Trophoblast cell (in vitro differentiated cells and primary cell): ENCODE measurements at regions not wholly inside any gene's neighbourhood (a gene's known extent, or its start where the extent isn't known, plus 50 kb on each side); places are given as distances from the start of the nearest gene placed in this dataset.
A peak's percentile ranks its signal among the peaks of the same experiment; 100 is the strongest.

Experiments used
- DNase-seq, 2 donors: peaks; one replicate each; pipeline ENCODE4 v3.0.0-alpha.2; 2016
- H2AFZ ChIP-seq: 2 replicates; pipeline ENCODE4 v1.6.1; 2013; ENCODE audit warnings: low read length, moderate library complexity, mild to moderate bottlenecking; ENCODE audit not compliant: insufficient read depth, poor library complexity
- H2AK5ac ChIP-seq: 2 replicates; pipeline ENCODE4 v1.6.1; 2013; ENCODE audit warnings: mild to moderate bottlenecking, low read length
- H2BK120ac ChIP-seq: 2 replicates; pipeline ENCODE4 v1.6.1; 2013; ENCODE audit warnings: low read length, mild to moderate bottlenecking, moderate library complexity; ENCODE audit not compliant: insufficient read depth, poor library complexity
- H2BK12ac ChIP-seq: 2 replicates; pipeline ENCODE4 v1.6.1; 2013; ENCODE audit warnings: mild to moderate bottlenecking, low read length, moderate library complexity
- H2BK5ac ChIP-seq: 2 replicates; pipeline ENCODE4 v1.6.1; 2013; ENCODE audit warnings: low read length, low read depth, moderate library complexity, mild to moderate bottlenecking; ENCODE audit not compliant: poor library complexity
- H3K14ac ChIP-seq: 2 replicates; pipeline ENCODE4 v1.6.1; 2013; ENCODE audit warnings: mild to moderate bottlenecking, low read length
- H3K18ac ChIP-seq: 2 replicates; pipeline ENCODE4 v1.6.1; 2013; ENCODE audit warnings: mild to moderate bottlenecking, low read length
- H3K23ac ChIP-seq: 2 replicates; pipeline ENCODE4 v1.6.1; 2013; ENCODE audit warnings: low read length
- H3K27ac ChIP-seq: 2 replicates; pipeline ENCODE4 v1.5.1; 2013; ENCODE audit warnings: low read depth, mild to moderate bottlenecking, inconsistent platforms, low read length, moderate library complexity
- H3K27me3 ChIP-seq: 2 replicates; pipeline ENCODE4 v1.6.1; 2013; ENCODE audit warnings: inconsistent platforms, mild to moderate bottlenecking, low read length, moderate library complexity; ENCODE audit not compliant: insufficient read depth
- H3K36me3 ChIP-seq, 2 experiments: 1 replicate in 1 of 2; 2 replicates in 1 of 2; pipeline ENCODE4 v1.6.1; 2013; ENCODE audit warnings: low read length in 2 of 2, mild to moderate bottlenecking in 2 of 2, moderate library complexity in 1 of 2; ENCODE audit not compliant: insufficient read depth in 2 of 2, control insufficient read depth in 1 of 2
- H3K4ac ChIP-seq: 2 replicates; pipeline ENCODE4 v1.6.1; 2013; ENCODE audit warnings: low read depth, mild to moderate bottlenecking, low read length, moderate library complexity
- H3K4me1 ChIP-seq, 2 experiments: 1 replicate in 1 of 2; 2 replicates in 1 of 2; pipeline ENCODE4 v1.6.1; 2013; ENCODE audit warnings: low read length in 2 of 2, mild to moderate bottlenecking in 2 of 2, moderate library complexity in 1 of 2; ENCODE audit not compliant: insufficient read depth in 2 of 2, control insufficient read depth in 1 of 2
- H3K4me2 ChIP-seq: 2 replicates; pipeline ENCODE4 v1.6.1; 2013; ENCODE audit warnings: inconsistent platforms, mild to moderate bottlenecking, low read length, moderate library complexity
- H3K4me3 ChIP-seq: 2 replicates; pipeline ENCODE4 v1.5.1; 2013; ENCODE audit warnings: mild to moderate bottlenecking, low read depth, low read length, inconsistent platforms
- H3K79me1 ChIP-seq: one replicate; pipeline ENCODE4 v1.6.1; 2013; ENCODE audit warnings: low read length
- H3K79me2 ChIP-seq: 2 replicates; pipeline ENCODE4 v1.6.1; 2013; ENCODE audit warnings: low read length, mild to moderate bottlenecking; ENCODE audit not compliant: control insufficient read depth, insufficient read depth, poor library complexity
- H3K9ac ChIP-seq: 2 replicates; pipeline ENCODE4 v1.6.1; 2013; ENCODE audit warnings: mild to moderate bottlenecking, low read length
- H3K9me3 ChIP-seq: 2 replicates; pipeline ENCODE4 v1.6.1; 2013; ENCODE audit warnings: low read depth, mild to moderate bottlenecking, control low read depth, inconsistent platforms, low read length; ENCODE audit not compliant: insufficient read depth
- H4K12ac ChIP-seq: 2 replicates; pipeline ENCODE4 v1.6.1; 2013; ENCODE audit warnings: low read depth, mild to moderate bottlenecking, low read length, moderate library complexity
- H4K8ac ChIP-seq: 2 replicates; pipeline ENCODE4 v1.6.1; 2013; ENCODE audit warnings: low read depth, mild to moderate bottlenecking, low read length, moderate library complexity
- H4K91ac ChIP-seq: one replicate; pipeline ENCODE4 v1.6.1; 2013; ENCODE audit warnings: low read depth, mild to moderate bottlenecking, low read length, moderate library complexity
- WGBS: extraction: QIAGEN DNeasy Blood & Tissue Kit; methylation state at CpG from one replicate; pipeline ENCODE4 v1.1.7; 2013; ENCODE audit warnings: missing lambda C conversion rate; ENCODE audit not compliant: insufficient read length, insufficient coverage; ENCODE audit errors: extremely low coverage; 5-methylcytosine and 5-hydroxymethylcytosine counted together

DNA sequence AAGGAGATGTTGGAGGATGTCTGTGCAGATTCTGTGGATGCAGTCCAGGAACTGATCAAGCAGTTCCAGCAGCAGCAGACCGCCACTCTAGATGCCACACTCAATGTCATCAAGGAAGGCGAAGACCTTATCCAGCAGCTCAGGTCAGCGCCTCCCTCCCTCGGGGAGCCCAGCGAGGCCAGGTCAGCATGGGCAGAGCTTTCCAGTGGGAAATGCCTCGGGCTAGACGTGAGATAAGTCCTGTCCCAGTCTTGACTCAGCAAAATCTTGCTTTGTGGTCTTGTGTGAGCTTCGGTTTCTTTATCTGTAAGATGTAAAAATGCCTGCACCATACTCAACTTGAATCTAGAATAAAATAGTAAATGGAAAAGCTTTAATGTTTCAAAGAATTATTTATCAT lies 335.1 kb upstream of the UMPS start:
- Histone ChIP-seq H3K27me3 (no peaks in the 10 kb centered on the region), H2BK5ac (no peak overlapping the region), H3K9ac (no peak overlapping the region), H4K8ac (no peak overlapping the region), H3K4me3 (no peak overlapping the region), H3K4me2 (no peak overlapping the region), H4K12ac (no peak overlapping the region), H3K4me1 (peaks cover 5 to 8% of the 10 kb centered on the region in 2 experiments), H3K9me3 (no peaks in the 10 kb centered on the region), H2BK120ac (no peak overlapping the region), H2AFZ (no peak overlapping the region), H3K27ac (no peak overlapping the region), H3K23ac (no peak overlapping the region), H2AK5ac (no peak overlapping the region), H3K79me2 (no peaks in the 10 kb centered on the region), H3K79me1 (peaks cover 2% of the 10 kb centered on the region), H3K36me3 (peaks cover 3 to 7% of the 10 kb centered on the region in 2 experiments), H3K14ac (no peak overlapping the region), H4K91ac (no peak overlapping the region), H3K4ac (no peak overlapping the region), H3K18ac (peak overlapping the region; percentile 1), H2BK12ac (no peak overlapping the region)
- no CpG with 5 or more reads among the region's 8 CpGs for WGBS
- DNase-seq: no peak

DNA sequence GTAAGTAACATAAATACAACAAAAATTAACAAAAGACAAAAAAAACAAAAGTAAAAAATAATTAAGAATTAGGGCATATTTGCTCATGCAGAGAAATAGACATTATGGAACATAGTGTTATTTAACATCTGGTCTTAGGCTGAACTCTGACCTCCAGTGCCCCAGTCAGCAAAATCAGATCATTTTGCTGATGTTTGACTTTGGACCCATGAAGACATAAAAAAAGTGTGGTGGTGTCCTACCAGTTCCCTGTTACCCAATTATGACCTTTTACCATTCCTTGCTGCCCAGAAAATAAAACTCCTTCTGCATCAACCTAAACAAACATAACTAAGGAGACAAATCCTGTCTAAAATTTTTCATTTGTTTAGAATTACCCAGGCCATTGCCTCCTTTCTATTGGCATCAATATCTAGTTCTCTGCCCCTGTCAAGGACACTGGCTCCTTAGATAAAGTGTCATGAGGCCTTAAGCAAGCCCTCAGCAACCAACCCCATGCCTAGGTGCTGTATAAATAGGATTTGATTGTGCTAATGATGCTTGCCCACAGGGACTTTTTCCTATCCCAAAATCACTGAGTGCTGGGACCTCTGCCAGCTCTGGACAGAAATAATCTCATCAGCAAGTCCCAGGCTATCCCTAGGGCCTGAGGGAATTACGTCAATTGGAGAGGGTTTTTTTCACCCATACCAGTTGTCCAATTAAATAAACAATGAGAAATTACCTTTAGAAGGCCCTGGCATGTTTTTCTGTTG lies 334.5 kb upstream of the UMPS start:
- Histone ChIP-seq H2AFZ (no peak overlapping the region), H3K14ac (no peak overlapping the region), H2BK120ac (no peak overlapping the region), H3K4ac (no peak overlapping the region), H3K36me3 (peaks cover 3 to 7% of the 10 kb centered on the region in 2 experiments), H3K9me3 (no peaks in the 10 kb centered on the region), H2BK12ac (no peak overlapping the region), H3K79me2 (no peaks in the 10 kb centered on the region), H2BK5ac (no peak overlapping the region), H3K4me1 (peaks cover 5 to 8% of the 10 kb centered on the region in 2 experiments), H4K12ac (no peak overlapping the region), H3K18ac (no peak overlapping the region), H2AK5ac (no peak overlapping the region), H3K27ac (no peak overlapping the region), H3K4me3 (no peak overlapping the region), H3K4me2 (no peak overlapping the region), H3K27me3 (no peaks in the 10 kb centered on the region), H4K8ac (no peak overlapping the region), H3K79me1 (peaks cover 2% of the 10 kb centered on the region), H3K9ac (no peak overlapping the region), H4K91ac (no peak overlapping the region), H3K23ac (no peak overlapping the region)
- WGBS: no CpG with 5 or more reads among the region's 1 CpG
- DNase-seq: no peak

DNA sequence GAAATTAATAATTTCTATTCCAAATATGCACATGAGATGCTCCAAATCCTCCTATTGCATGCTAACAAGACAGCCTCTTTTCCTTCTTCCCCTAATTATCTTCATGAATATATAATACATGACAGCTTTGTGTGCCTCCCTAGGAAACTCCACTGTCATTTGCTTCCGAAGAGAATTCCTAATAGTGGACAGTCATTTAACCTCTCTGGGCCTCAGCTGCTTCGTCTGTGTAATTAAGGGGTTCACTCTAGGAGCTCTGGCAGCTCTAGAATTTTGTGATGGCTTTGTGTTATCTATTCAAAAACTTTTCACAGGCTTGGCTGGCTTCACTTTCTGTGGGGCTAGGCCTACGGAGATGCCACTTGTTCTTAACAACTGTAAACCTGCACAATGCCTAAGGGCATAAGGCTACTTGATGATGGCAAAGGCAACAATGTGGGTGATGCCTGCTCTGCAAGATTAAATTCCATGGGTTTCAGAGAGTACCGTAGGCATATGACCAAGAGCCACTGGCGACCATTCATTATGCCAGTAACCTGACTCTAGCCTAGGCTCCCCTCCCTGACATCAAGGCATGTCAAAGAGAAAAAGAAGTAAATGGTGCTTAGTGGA lies 333.8 kb upstream of the UMPS start:
- H2AFZ ChIP-seq: no peak overlapping the region
- no peaks in the 10 kb centered on the region for H3K27me3 ChIP-seq
- no peak overlapping the region for H4K91ac ChIP-seq
- H3K27ac ChIP-seq: no peak overlapping the region
- no peak overlapping the region for H4K8ac ChIP-seq
- H4K12ac ChIP-seq: no peak overlapping the region
- no peak for DNase-seq
- H3K36me3 ChIP-seq: peaks cover 3 to 7% of the 10 kb centered on the region in 2 experiments
- no peak overlapping the region for H3K23ac ChIP-seq
- no peak overlapping the region for H3K9ac ChIP-seq
- no peak overlapping the region for H3K4me2 ChIP-seq
- no peak overlapping the region for H3K14ac ChIP-seq
- no peak overlapping the region for H3K4me3 ChIP-seq
- H3K79me2 ChIP-seq: no peaks in the 10 kb centered on the region
- H2AK5ac ChIP-seq: no peak overlapping the region
- peaks cover 2% of the 10 kb centered on the region for H3K79me1 ChIP-seq
- H2BK5ac ChIP-seq: no peak overlapping the region
- H3K9me3 ChIP-seq: no peaks in the 10 kb centered on the region
- H2BK12ac ChIP-seq: no peak overlapping the region
- no peak overlapping the region for H2BK120ac ChIP-seq
- no peak overlapping the region for H3K4ac ChIP-seq
- peaks cover 8% of the 10 kb centered on the region in 2 experiments for H3K4me1 ChIP-seq
- H3K18ac ChIP-seq: no peak overlapping the region
- WGBS: no CpG with 5 or more reads among the region's 5 CpGs

DNA sequence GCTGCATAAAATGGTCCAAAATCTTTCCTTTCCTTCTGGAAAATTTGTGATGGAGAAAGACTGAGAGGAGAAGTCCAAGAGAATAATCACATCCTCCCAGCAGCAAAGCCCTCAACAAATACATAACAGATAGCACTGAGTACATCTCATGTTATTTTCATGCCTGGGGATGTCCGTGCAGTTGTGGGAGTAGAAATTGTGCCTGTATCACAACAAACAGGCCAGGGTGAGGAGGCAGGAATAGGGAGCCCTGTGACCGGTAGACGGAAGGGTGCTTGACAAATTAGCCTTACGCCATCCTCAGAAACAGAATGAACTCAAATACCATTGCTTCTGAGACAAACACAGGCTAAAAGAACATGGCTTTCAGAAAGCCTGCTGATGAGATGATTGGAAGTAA lies 333.2 kb upstream of the UMPS start:
- H3K23ac ChIP-seq: no peak overlapping the region
- H3K4ac ChIP-seq: no peak overlapping the region
- peaks cover 3 to 7% of the 10 kb centered on the region in 2 experiments for H3K36me3 ChIP-seq
- no peak overlapping the region for H3K18ac ChIP-seq
- H2BK120ac ChIP-seq: no peak overlapping the region
- no peak overlapping the region for H2AFZ ChIP-seq
- H3K79me1 ChIP-seq: peaks cover 2% of the 10 kb centered on the region
- H3K79me2 ChIP-seq: no peaks in the 10 kb centered on the region
- no peak overlapping the region for H3K4me3 ChIP-seq
- H3K4me2 ChIP-seq: no peak overlapping the region
- no peak overlapping the region for H4K8ac ChIP-seq
- no peak overlapping the region for H3K27ac ChIP-seq
- no peak for DNase-seq
- peaks cover 8% of the 10 kb centered on the region in 2 experiments for H3K4me1 ChIP-seq
- H2BK5ac ChIP-seq: no peak overlapping the region
- no peak overlapping the region for H4K91ac ChIP-seq
- no peak overlapping the region for H2BK12ac ChIP-seq
- no peak overlapping the region for H3K9ac ChIP-seq
- no peaks in the 10 kb centered on the region for H3K9me3 ChIP-seq
- no peaks in the 10 kb centered on the region for H3K27me3 ChIP-seq
- WGBS: no CpG with 5 or more reads among the region's 4 CpGs
- H4K12ac ChIP-seq: no peak overlapping the region
- H2AK5ac ChIP-seq: no peak overlapping the region
- no peak overlapping the region for H3K14ac ChIP-seq
